DMS53 treated with DMSO at 0.1 percent for 48 hours (cell line): ENCODE measurements at regions not wholly inside any gene's neighbourhood (a gene's known extent, or its start where the extent isn't known, plus 50 kb on each side); places are given as distances from the start of the nearest gene placed in this dataset.

ENCODE experiments used
- DNase-seq: peaks from one replicate; lab custom pipeline; 2025; ENCODE audit not compliant: unreplicated experiment; lab: John Stamatoyannopoulos, UW

GRCh38 chr2:153802671-153803070 lies 69.1 kb upstream of the GALNT13 start:
- no peak for DNase-seq

GRCh38 chr2:153808679-153809078 lies 63.0 kb upstream of the GALNT13 start:
- no peak for DNase-seq

- no peak for DNase-seq
These were observed 60.2 kb upstream of the GALNT13 start for GRCh38 chr2:153811516-153811915.

GRCh38 chr2:153812632-153813031 lies 59.1 kb upstream of the GALNT13 start:
- no peak for DNase-seq

- no peak for DNase-seq
These were observed 53.5 kb upstream of the GALNT13 start for GRCh38 chr2:153818242-153818641.

GRCh38 chr2:153819074-153819473 lies 52.6 kb upstream of the GALNT13 start:
- DNase-seq, result no peak

- peak; percentile 2 for DNase-seq
These were observed 52.2 kb upstream of the GALNT13 start for GRCh38 chr2:153819501-153819900.
